Subcutaneous abdominal adipose tissue (tissue), 5 donors: ENCODE measurements at regions not wholly inside any gene's neighbourhood (a gene's known extent, or its start where the extent isn't known, plus 50 kb on each side); places are given as distances from the start of the nearest gene placed in this dataset.

Source experiments
- H3K27ac ChIP-seq: one replicate; pipeline ENCODE4 v1.7.0; 2013; ENCODE audit warnings: low read depth, mild to moderate bottlenecking, inconsistent platforms, low read length, moderate library complexity
- H3K27me3 ChIP-seq, 5 donors: one replicate each; pipeline ENCODE4 v1.7.0; 2013; ENCODE audit warnings: low read length in 5 of 5, inconsistent platforms in 1 of 5; ENCODE audit not compliant: control insufficient read depth in 5 of 5, insufficient read depth in 4 of 5
- H3K36me3 ChIP-seq, 5 donors: one replicate each; pipeline ENCODE4 v1.7.0; 2013; ENCODE audit warnings: low read length in 5 of 5; ENCODE audit not compliant: control insufficient read depth in 5 of 5, insufficient read depth in 5 of 5
- H3K4me1 ChIP-seq, 5 donors: one replicate each; pipeline ENCODE4 v1.7.0; 2013; ENCODE audit warnings: low read length in 5 of 5, mild to moderate bottlenecking in 3 of 5, moderate library complexity in 1 of 5; ENCODE audit not compliant: control insufficient read depth in 5 of 5, insufficient read depth in 5 of 5
- H3K4me3 ChIP-seq, 5 donors: one replicate each; pipeline ENCODE4 v1.7.0; 2013; ENCODE audit warnings: low read length in 5 of 5, low read depth in 1 of 5
- H3K9ac ChIP-seq, 5 donors: one replicate each; pipeline ENCODE4 v1.7.0; 2013; ENCODE audit warnings: low read length in 5 of 5, mild to moderate bottlenecking in 4 of 5, moderate library complexity in 3 of 5
- H3K9me3 ChIP-seq, 5 donors: one replicate each; pipeline ENCODE4 v1.7.0; 2013; ENCODE audit warnings: low read length in 5 of 5; ENCODE audit not compliant: control insufficient read depth in 5 of 5
- donor health status: healthy.
- donor health status: healthy.
- donor health status: healthy.
- donor health status: healthy.
- donor health status: healthy.

DNA sequence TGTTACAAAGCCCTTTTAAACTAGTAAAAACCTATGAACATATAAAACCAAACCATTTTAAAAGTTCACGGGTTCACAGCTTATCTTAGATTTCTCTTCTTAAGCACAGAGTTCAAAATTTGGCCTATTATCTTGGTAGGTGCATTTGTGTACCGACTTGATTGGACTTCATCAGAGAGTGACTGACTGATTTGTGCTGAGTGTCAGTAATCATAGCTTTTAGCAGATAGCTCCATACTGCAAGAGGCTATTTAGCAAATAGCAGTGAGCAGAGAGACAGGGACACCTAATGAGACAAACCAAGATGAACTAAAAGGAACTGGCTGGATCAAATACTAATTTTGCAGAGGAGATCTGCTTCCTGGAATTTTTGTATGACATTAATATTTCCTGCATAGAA lies 274.5 kb downstream of the PRR16 start:
- Histone ChIP-seq H3K4me1 (no peaks in the 10 kb centered on the region), H3K27ac (no peak overlapping the region), H3K4me3 (no peak overlapping the region), H3K9ac (no peak overlapping the region), H3K9me3 (no peaks in the 10 kb centered on the region), H3K36me3 (no peaks in the 10 kb centered on the region), H3K27me3 (no peaks in the 10 kb centered on the region)

- H3K36me3 ChIP-seq: no peaks in the 10 kb centered on the region
- no peaks in the 10 kb centered on the region for H3K4me1 ChIP-seq
- no peak overlapping the region for H3K4me3 ChIP-seq
- H3K9ac ChIP-seq: no peak overlapping the region
- no peaks in the 10 kb centered on the region for H3K9me3 ChIP-seq
- no peak overlapping the region for H3K27ac ChIP-seq
- no peaks in the 10 kb centered on the region for H3K27me3 ChIP-seq
Observed at GRCh38 chr5:120740989-120741388, 276.9 kb downstream of the PRR16 start.

DNA sequence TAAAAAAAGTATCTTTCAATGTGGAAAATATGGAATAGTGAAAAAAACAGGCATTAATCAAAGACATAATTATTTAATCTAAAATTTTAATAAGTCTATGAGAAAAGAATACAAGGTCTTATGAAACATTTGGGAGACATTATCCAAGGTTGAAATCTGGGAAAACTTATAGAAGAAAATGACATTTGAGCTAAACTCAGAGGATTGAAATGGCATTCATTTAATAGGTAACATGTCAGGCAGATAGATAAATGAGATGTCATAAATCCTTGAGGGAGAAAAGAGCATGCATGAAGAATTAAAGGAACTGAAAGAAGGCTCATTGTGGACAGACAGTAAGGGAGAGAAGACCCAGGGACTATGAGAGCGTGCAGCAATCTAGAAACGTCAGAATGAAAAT lies 284.4 kb downstream of the PRR16 start:
- Histone ChIP-seq H3K27me3 (no peaks in the 10 kb centered on the region), H3K4me3 (no peak overlapping the region), H3K27ac (no peak overlapping the region), H3K4me1 (no peaks in the 10 kb centered on the region), H3K9ac (no peak overlapping the region), H3K36me3 (no peaks in the 10 kb centered on the region), H3K9me3 (no peaks in the 10 kb centered on the region)

DNA sequence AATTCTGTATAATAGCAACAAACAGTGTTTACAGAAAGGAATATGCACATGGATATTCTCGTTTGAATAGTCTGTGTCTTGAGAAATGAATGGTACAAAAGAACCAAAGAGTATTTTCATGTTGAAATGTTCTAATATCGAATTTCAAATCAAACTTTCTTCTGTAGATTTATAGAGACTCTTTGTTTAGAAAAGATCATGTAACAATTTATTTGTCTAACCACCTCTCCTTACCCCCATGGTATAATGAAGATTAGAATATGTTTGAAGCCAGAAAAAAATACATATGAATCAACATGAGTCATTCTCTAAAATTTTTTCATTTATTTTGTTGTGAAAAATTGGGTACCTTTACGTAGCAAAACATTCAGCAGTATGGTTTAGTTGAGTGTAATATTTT lies 285.6 kb downstream of the PRR16 start:
- no peaks in the 10 kb centered on the region for H3K27me3 ChIP-seq
- no peak overlapping the region for H3K27ac ChIP-seq
- no peaks in the 10 kb centered on the region for H3K36me3 ChIP-seq
- no peak overlapping the region for H3K9ac ChIP-seq
- H3K9me3 ChIP-seq: no peaks in the 10 kb centered on the region
- H3K4me1 ChIP-seq: no peaks in the 10 kb centered on the region
- H3K4me3 ChIP-seq: no peak overlapping the region

- Histone ChIP-seq H3K27ac (no peak overlapping the region), H3K27me3 (no peaks in the 10 kb centered on the region), H3K9me3 (peaks cover 0 to 11% (median 3%) of the 10 kb centered on the region in 5 donors), H3K4me1 (no peaks in the 10 kb centered on the region), H3K9ac (no peak overlapping the region), H3K4me3 (no peak overlapping the region), H3K36me3 (no peaks in the 10 kb centered on the region)
Observed at GRCh38 chr5:120759587-120759986, 295.5 kb downstream of the PRR16 start.

DNA sequence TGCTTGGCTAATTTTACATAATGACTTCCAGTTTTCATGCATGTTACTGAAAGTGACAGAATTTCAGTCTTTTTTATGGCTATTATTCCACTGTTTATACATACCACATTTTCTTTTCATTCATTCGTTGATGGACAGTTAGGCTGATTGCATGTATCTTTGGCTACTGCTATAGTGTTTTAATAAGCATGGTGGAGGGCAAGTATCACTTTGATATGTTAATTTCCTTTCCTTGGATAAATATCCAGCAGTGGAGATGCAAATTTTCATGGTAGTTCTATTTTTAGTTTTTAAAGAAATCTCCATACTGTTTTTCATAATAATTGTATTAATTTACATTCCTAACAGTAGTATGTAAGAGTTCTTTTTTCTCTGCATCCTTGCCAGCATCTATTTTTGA lies 297.9 kb downstream of the PRR16 start:
- peaks cover 0 to 1% (median 0%) of the 10 kb centered on the region in 5 donors for H3K4me1 ChIP-seq
- no peak overlapping the region for H3K27ac ChIP-seq
- H3K9me3 ChIP-seq: peaks cover 0 to 4% (median 0%) of the 10 kb centered on the region in 5 donors
- H3K36me3 ChIP-seq: no peaks in the 10 kb centered on the region
- H3K27me3 ChIP-seq: no peaks in the 10 kb centered on the region
- no peak overlapping the region for H3K9ac ChIP-seq
- H3K4me3 ChIP-seq: no peak overlapping the region

DNA sequence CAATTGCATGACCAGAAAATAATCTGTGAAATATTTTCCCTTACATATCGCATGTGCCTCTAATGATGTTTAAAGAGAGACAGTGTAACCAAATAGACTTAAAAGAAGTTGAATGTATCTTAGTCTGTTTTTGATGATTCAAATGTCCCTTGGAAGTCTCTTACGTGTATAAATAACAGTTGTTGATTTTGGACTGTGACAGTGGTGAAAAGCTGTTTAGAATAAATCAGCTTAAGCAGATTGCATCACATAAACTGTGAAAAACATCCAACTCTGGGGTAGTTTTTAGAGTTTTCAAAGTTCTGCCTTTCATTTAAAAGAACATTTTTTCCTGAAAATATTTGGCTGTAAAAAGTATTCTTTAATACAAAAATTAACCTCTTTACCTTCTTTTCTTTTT lies 301.1 kb downstream of the PRR16 start:
- Histone ChIP-seq H3K4me3 (no peak overlapping the region), H3K4me1 (peaks cover 0 to 8% (median 0%) of the 10 kb centered on the region in 5 donors), H3K27ac (no peak overlapping the region), H3K9me3 (no peaks in the 10 kb centered on the region), H3K9ac (no peak overlapping the region), H3K36me3 (no peaks in the 10 kb centered on the region), H3K27me3 (no peaks in the 10 kb centered on the region)

DNA sequence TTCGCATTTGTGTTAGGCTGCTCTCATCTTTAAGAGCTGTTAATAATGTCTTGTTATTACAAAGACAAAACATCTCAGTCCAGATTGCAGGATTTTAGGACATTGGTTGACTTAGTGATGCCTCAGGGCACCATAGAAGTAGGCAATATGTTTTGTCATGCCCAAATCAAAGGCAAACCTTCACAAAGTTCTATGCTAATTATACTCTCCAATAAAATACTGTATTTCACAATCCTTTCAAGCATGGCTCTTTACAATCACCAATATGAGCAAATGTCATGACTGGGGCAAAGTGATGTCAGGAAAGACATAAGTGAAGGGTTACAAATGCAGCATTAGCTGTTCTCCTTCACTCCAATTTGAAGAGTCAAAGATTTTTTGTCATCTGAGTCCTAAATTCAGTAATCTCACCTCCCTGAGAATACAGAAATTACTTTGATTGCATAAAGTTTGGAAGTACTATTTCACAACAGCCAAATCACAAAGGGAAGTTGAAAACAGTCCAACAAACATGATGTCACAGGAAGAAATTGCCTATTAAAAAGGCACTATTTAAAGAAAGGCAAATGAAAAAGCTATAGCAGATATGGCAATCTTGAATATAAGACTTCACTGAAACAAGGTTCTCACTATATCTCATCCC lies 303.2 kb downstream of the PRR16 start:
- Histone ChIP-seq H3K27me3 (no peaks in the 10 kb centered on the region), H3K9me3 (no peaks in the 10 kb centered on the region), H3K9ac (no peak overlapping the region), H3K4me3 (no peak overlapping the region), H3K36me3 (no peaks in the 10 kb centered on the region), H3K4me1 (peaks cover 0 to 8% (median 0%) of the 10 kb centered on the region in 5 donors), H3K27ac (no peak overlapping the region)

DNA sequence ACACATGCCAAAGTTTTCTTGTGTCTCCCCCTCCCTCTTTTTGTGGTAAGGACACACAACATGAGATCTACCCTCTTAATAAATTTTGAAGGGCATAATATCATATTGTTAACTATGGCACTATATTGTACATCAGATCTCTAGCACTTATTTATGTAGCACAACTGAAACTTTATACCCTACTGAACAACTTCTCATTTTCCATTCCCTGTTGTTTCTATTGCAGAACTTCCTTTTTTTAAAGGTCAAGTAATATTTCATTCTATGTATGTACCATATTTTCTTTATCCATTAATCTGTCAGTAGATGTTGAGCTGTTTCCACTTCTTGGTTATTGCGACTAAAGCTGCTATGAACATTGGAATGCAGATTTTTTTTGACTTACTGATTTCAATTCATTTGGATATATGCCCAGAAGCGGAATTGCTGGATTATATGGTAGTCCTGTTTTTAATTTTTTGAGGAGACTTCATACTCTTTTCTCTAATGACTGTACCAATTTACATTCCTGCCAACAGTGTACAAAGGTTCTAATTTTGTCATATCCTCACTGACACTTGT lies 305.3 kb downstream of the PRR16 start:
- Histone ChIP-seq H3K4me1 (peaks cover 0 to 8% (median 0%) of the 10 kb centered on the region in 5 donors), H3K9me3 (no peaks in the 10 kb centered on the region), H3K27ac (no peak overlapping the region), H3K36me3 (no peaks in the 10 kb centered on the region), H3K27me3 (no peaks in the 10 kb centered on the region), H3K4me3 (no peak overlapping the region), H3K9ac (no peak overlapping the region)

GRCh38 chr5:120771202-120771601 lies 307.1 kb downstream of the PRR16 start:
- no peak overlapping the region for H3K27ac ChIP-seq
- no peak overlapping the region for H3K9ac ChIP-seq
- no peaks in the 10 kb centered on the region for H3K27me3 ChIP-seq
- H3K4me3 ChIP-seq: no peak overlapping the region
- H3K36me3 ChIP-seq: no peaks in the 10 kb centered on the region
- peaks cover 0 to 8% (median 0%) of the 10 kb centered on the region in 5 donors for H3K4me1 ChIP-seq
- H3K9me3 ChIP-seq: no peaks in the 10 kb centered on the region
